Sigmoid colon (tissue), 6 donors: ENCODE measurements at regions not wholly inside any gene's neighbourhood (a gene's known extent, or its start where the extent isn't known, plus 50 kb on each side); places are given as distances from the start of the nearest gene placed in this dataset.

ENCODE experiments used
- DNase-seq: peaks from one replicate; pipeline ENCODE4 v3.0.0-alpha.2; 2019
- H3K27ac ChIP-seq, 4 donors: fragments of 200-600 bp; sonication (generic); one replicate each; pipeline ENCODE4 v1.5.1; 2016 to 2019; ENCODE audit warnings: mild to moderate bottlenecking in 1 of 4
- H3K27me3 ChIP-seq, 3 donors: fragments of 200-600 bp; sonication (generic); one replicate each; pipeline ENCODE4 v1.5.1; 2019; ENCODE audit warnings: mild to moderate bottlenecking in 1 of 3
- H3K36me3 ChIP-seq, 4 donors: fragments of 200-600 bp; sonication (generic); one replicate each; pipeline ENCODE4 v1.5.1; 2016 to 2019
- H3K4me1 ChIP-seq, 4 donors: fragments of 200-600 bp; sonication (generic); one replicate each; pipeline ENCODE4 v1.5.1; 2017 to 2019
- H3K4me3 ChIP-seq, 4 donors: fragments of 200-600 bp; sonication (generic); one replicate each; pipeline ENCODE4 v1.5.1; 2017 to 2019; ENCODE audit warnings: mild to moderate bottlenecking in 2 of 4, moderate library complexity in 1 of 4
- H3K9me3 ChIP-seq, 4 donors: fragments of 200-600 bp in 3 of 4; sonication (generic) in 3 of 4; one replicate each; pipeline versions ENCODE4 v1.5.1 to v1.6.1; 2013 to 2019
- CTCF ChIP-seq, 4 experiments: fragments of 450-650 bp in 3 of 4; fragments of 200-600 bp in 1 of 4; IDR thresholded peaks; one replicate each; pipeline ENCODE4 v1.5.1; 2016 to 2019; ENCODE audit warnings: antibody characterized with exemption in 4 of 4, mild to moderate bottlenecking in 3 of 4, moderate library complexity in 2 of 4
- EP300 ChIP-seq, 4 donors: sonication (generic); formaldehyde crosslinking; IDR thresholded peaks; one replicate each; pipeline ENCODE4 v1.6.1; 2017; ENCODE audit warnings: antibody characterized with exemption in 4 of 4
- POLR2A ChIP-seq, 2 donors: fragments of 450-650 bp; IDR thresholded peaks; one replicate each; pipeline ENCODE4 v1.6.1; 2016; ENCODE audit warnings: antibody characterized with exemption in 2 of 2, mild to moderate bottlenecking in 2 of 2, moderate library complexity in 2 of 2
- POLR2AphosphoS5 ChIP-seq, 4 donors: sonication (generic); formaldehyde crosslinking; IDR thresholded peaks; one replicate each; pipeline ENCODE4 v1.6.1; 2017; ENCODE audit warnings: antibody characterized with exemption in 4 of 4
- WGBS, 2 donors: extraction: QIAGEN DNeasy Blood & Tissue Kit; methylation state at CpG; one replicate each; pipeline ENCODE4 v1.1.7; 2013; 5-methylcytosine and 5-hydroxymethylcytosine counted together
- intact Hi-C: fragments of 100-400 bp; cut with DNase I; formaldehyde crosslinking; loops from one replicate; pipeline ENCODE4 v1.15.1; 2023
- donor health status: healthy with polysubstance abuse.
- donor health status: healthy.

GRCh38 chr4:20451986-20452385 lies 200.3 kb downstream of the SLIT2 start:
- Histone ChIP-seq H3K4me3 (no peak overlapping the region), H3K36me3 (no peaks in the 10 kb centered on the region), H3K9me3 (no peaks in the 10 kb centered on the region), H3K27me3 (no peaks in the 10 kb centered on the region), H3K27ac (no peak overlapping the region), H3K4me1 (peaks cover 0 to 3% (median 0%) of the 10 kb centered on the region in 4 donors)
- 85 to 88% methylated on average over 2 of the region's 2 CpGs for WGBS, 2 donors
- DNase-seq, result no peak
- TF ChIP-seq POLR2AphosphoS5 (IDR thresholded peaks at IDR 0.05) (no peak), EP300 (IDR thresholded peaks at IDR 0.05) (no peak), CTCF (IDR thresholded peaks at IDR 0.05) (no peak), POLR2A (IDR thresholded peaks at IDR 0.05) (no peak)
- intact Hi-C loops, result no loop called here

- TF ChIP-seq POLR2AphosphoS5 (IDR thresholded peaks at IDR 0.05) (no peak), EP300 (IDR thresholded peaks at IDR 0.05) (no peak), CTCF (IDR thresholded peaks at IDR 0.05) (no peak), POLR2A (IDR thresholded peaks at IDR 0.05) (no peak)
- 85 to 92% methylated on average over 2 of the region's 2 CpGs for WGBS, 2 donors
- Histone ChIP-seq H3K27ac (no peak overlapping the region), H3K27me3 (no peaks in the 10 kb centered on the region), H3K36me3 (no peaks in the 10 kb centered on the region), H3K4me3 (no peak overlapping the region), H3K9me3 (no peaks in the 10 kb centered on the region), H3K4me1 (peaks cover 0 to 3% (median 0%) of the 10 kb centered on the region in 4 donors)
- intact Hi-C loops, result no loop called here
- no peak for DNase-seq
These were observed 202.8 kb downstream of the SLIT2 start for GRCh38 chr4:20454515-20454914.

- no peak overlapping the region for H3K27ac ChIP-seq
- no peak for DNase-seq
- TF ChIP-seq POLR2A (IDR thresholded peaks at IDR 0.05) (no peak), CTCF (IDR thresholded peaks at IDR 0.05) (no peak), EP300 (IDR thresholded peaks at IDR 0.05) (no peak), POLR2AphosphoS5 (IDR thresholded peaks at IDR 0.05) (no peak)
- no peaks in the 10 kb centered on the region for H3K27me3 ChIP-seq
- intact Hi-C loops, result no loop called here
- H3K9me3 ChIP-seq, result no peaks in the 10 kb centered on the region
- H3K4me3 ChIP-seq, result no peak overlapping the region
- H3K4me1 ChIP-seq, result peaks cover 0 to 3% (median 0%) of the 10 kb centered on the region in 4 donors
- no peaks in the 10 kb centered on the region for H3K36me3 ChIP-seq
These were observed 204.7 kb downstream of the SLIT2 start for GRCh38 chr4:20456407-20456806.

- Histone ChIP-seq H3K36me3 (no peaks in the 10 kb centered on the region), H3K4me1 (peaks cover 0 to 4% (median 0%) of the 10 kb centered on the region in 4 donors), H3K4me3 (no peak overlapping the region), H3K27ac (no peak overlapping the region), H3K27me3 (no peaks in the 10 kb centered on the region), H3K9me3 (no peaks in the 10 kb centered on the region)
- whole genome bisulfite sequencing, 2 donors, result 68 to 79% methylated on average over 4 of the region's 4 CpGs
- DNase-seq, result no peak
- intact Hi-C loops, result no loop called here
- TF ChIP-seq CTCF (IDR thresholded peaks at IDR 0.05) (no peak), POLR2AphosphoS5 (IDR thresholded peaks at IDR 0.05) (no peak), EP300 (IDR thresholded peaks at IDR 0.05) (no peak), POLR2A (IDR thresholded peaks at IDR 0.05) (no peak)
These were observed 210.9 kb downstream of the SLIT2 start for GRCh38 chr4:20462426-20463175.

GRCh38 chr4:20463176-20463430 lies 211.4 kb downstream of the SLIT2 start:
- no peak overlapping the region for H3K4me3 ChIP-seq
- intact Hi-C loops, result no loop called here
- H3K4me1 ChIP-seq, result peaks cover 0 to 4% (median 0%) of the 10 kb centered on the region in 4 donors
- no peak overlapping the region for H3K27ac ChIP-seq
- TF ChIP-seq CTCF (IDR thresholded peaks at IDR 0.05) (no peak), POLR2AphosphoS5 (IDR thresholded peaks at IDR 0.05) (no peak), POLR2A (IDR thresholded peaks at IDR 0.05) (no peak), EP300 (IDR thresholded peaks at IDR 0.05) (no peak)
- 66 to 79% methylated on average over 2 of the region's 2 CpGs for WGBS, 2 donors
- H3K27me3 ChIP-seq, result no peaks in the 10 kb centered on the region
- H3K9me3 ChIP-seq, result no peaks in the 10 kb centered on the region
- no peaks in the 10 kb centered on the region for H3K36me3 ChIP-seq
- DNase-seq, result no peak
